ENCODE measurements at regions not wholly inside any gene's neighbourhood (a gene's known extent, or its start where the extent isn't known, plus 50 kb on each side); places are given as distances from the start of the nearest gene placed in this dataset.

DNA sequence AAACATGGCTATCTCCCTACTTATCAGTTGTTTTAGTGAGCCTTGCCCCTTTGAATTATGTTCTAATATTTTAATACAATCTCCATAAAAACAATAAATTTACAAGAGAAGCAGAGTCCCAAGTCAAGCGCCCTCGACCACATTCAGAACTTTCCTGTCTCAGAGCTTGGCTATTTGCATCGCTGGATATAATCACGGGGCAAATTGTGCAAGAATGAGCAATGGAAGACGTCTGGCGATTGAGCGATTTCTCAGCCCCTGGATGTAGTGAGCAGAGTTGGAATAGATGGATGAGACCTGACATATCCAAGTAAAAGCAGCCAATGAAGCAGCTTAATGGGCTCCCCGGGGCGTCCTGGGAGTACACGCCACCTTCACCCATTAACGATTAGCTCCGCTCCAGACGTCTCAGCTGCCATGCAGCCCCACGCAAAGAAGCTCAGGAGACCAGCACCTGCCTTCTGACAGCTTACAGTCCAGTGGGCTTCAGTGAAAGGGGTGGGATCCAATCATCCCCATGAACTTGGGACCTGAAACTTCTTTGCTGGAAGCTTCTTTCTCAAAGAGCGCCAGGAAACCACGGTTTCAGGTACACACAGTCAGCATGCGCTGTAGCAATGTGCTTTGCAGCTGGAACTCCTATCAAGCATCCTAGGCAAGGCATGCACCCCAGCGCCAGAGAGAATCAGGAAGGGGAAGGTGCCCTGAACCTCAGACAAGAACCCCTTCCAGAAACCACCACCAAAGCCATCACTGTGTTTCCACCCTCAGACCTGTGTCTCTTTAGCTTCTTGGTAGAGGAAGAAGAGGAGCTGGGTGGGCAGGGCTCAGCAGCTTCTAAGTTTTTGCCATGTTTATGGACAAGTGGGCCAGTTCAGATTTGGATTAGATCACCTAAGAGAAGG, 92.0 kb upstream of the IRX4 start:
- TF ChIP-seq EZH2 (IDR thresholded peaks at IDR 0.05) (no peak), EZH2phosphoT487 (IDR thresholded peaks at IDR 0.05) (no peak)
- TF ChIP-seq, protein P1, sequence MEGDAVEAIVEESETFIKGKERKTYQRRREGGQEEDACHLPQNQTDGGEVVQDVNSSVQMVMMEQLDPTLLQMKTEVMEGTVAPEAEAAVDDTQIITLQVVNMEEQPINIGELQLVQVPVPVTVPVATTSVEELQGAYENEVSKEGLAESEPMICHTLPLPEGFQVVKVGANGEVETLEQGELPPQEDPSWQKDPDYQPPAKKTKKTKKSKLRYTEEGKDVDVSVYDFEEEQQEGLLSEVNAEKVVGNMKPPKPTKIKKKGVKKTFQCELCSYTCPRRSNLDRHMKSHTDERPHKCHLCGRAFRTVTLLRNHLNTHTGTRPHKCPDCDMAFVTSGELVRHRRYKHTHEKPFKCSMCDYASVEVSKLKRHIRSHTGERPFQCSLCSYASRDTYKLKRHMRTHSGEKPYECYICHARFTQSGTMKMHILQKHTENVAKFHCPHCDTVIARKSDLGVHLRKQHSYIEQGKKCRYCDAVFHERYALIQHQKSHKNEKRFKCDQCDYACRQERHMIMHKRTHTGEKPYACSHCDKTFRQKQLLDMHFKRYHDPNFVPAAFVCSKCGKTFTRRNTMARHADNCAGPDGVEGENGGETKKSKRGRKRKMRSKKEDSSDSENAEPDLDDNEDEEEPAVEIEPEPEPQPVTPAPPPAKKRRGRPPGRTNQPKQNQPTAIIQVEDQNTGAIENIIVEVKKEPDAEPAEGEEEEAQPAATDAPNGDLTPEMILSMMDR (IDR thresholded peaks at IDR 0.05), result no peak

All from neural progenitor cell (in vitro differentiated cells).